ENCODE measurements at regions not wholly inside any gene's neighbourhood (a gene's known extent, or its start where the extent isn't known, plus 50 kb on each side); places are given as distances from the start of the nearest gene placed in this dataset.
A peak's percentile ranks its signal among the peaks of the same experiment; 100 is the strongest.

DNA sequence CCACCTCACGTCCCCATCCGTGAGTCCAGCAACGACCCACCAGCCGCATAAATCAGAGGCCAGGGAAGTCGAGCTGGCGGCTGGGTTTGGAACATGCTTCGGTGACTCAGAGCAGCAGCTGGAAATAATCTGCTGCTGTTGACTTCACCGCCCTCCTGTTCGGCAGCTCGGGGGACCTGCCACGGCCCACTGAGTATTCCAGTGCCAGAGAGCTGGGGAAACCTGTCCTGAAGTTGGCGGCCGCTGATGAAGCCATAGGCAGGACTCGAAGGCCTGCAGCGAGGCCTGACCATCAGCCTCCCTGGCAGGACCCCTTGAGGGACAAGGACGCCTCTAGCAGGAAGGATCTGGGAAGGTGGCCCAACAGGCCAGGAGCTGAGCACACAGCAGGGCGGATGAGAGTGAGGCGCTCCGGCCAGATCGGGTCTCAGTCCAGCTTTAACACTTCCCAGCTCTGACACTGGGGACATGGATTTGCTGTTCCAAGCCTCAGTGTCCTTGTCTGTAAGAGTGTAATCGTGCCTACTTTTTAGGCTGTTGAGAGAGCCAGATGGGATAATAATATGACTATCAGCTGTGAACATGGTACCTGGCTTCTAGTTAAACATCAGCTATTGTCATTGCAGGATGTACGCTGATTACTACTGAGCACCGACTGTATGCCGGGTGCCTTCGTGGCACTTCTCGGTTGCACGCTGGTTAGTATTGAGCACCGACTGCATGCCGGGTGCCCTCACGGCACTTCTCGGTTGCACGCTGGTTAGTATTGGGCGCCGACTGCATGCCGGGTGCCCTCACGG lies 50.4 kb upstream of the CIBAR2 start:
- DNase-seq, result no peak
- Histone ChIP-seq H3K4me3 (no peak overlapping the region), H3F3A (ENCODE audit: insufficient read depth, low read depth) (peaks cover under 1% of the 10 kb centered on the region; the same call in 1 of the 2 replicates), H3K79me2 (ENCODE audit: low read depth) (no peaks in the 10 kb centered on the region), H3K9me3 (ENCODE audit: insufficient read depth, low read depth) (no peaks in the 10 kb centered on the region), H3K4me1 (replicated peaks; ENCODE audit: insufficient read depth) (no peaks in the 10 kb centered on the region), H4K20me1 (ENCODE audit: insufficient read depth) (no peaks in the 10 kb centered on the region), H3K4me2 (no peak overlapping the region), H3K36me3 (ENCODE audit: low read depth) (no peaks in the 10 kb centered on the region), H3K9me2 (ENCODE audit: insufficient read depth) (no peaks in the 10 kb centered on the region), H2AFZ (no peak overlapping the region), H3K27me3 (ENCODE audit: insufficient read depth, low read depth) (peaks cover 7% of the 10 kb centered on the region), H3K27ac (no peak overlapping the region)
- CTCF ChIA-PET, result interaction anchor here (0.6 to 0.7 kb wide), 2 partner anchors 447 to 579 kb away, joined by 3 read pairs; no protein-coding TSS in a partner anchor
- TF ChIP-seq, protein P1, sequence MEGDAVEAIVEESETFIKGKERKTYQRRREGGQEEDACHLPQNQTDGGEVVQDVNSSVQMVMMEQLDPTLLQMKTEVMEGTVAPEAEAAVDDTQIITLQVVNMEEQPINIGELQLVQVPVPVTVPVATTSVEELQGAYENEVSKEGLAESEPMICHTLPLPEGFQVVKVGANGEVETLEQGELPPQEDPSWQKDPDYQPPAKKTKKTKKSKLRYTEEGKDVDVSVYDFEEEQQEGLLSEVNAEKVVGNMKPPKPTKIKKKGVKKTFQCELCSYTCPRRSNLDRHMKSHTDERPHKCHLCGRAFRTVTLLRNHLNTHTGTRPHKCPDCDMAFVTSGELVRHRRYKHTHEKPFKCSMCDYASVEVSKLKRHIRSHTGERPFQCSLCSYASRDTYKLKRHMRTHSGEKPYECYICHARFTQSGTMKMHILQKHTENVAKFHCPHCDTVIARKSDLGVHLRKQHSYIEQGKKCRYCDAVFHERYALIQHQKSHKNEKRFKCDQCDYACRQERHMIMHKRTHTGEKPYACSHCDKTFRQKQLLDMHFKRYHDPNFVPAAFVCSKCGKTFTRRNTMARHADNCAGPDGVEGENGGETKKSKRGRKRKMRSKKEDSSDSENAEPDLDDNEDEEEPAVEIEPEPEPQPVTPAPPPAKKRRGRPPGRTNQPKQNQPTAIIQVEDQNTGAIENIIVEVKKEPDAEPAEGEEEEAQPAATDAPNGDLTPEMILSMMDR (conservative IDR thresholded peaks at IDR 0.05), result no peak
- no peak for TF ChIP-seq EZH2 (IDR thresholded peaks at IDR 0.05; ENCODE audit: low read depth)
- intact Hi-C loops (cut with micrococcal nuclease; ENCODE audit: unreplicated experiment), result no loop called here
- POLR2A ChIA-PET (ENCODE audit: unreplicated experiment), result no interaction called here
- BruUV-seq (replicated peaks), result no TSS peak

DNA sequence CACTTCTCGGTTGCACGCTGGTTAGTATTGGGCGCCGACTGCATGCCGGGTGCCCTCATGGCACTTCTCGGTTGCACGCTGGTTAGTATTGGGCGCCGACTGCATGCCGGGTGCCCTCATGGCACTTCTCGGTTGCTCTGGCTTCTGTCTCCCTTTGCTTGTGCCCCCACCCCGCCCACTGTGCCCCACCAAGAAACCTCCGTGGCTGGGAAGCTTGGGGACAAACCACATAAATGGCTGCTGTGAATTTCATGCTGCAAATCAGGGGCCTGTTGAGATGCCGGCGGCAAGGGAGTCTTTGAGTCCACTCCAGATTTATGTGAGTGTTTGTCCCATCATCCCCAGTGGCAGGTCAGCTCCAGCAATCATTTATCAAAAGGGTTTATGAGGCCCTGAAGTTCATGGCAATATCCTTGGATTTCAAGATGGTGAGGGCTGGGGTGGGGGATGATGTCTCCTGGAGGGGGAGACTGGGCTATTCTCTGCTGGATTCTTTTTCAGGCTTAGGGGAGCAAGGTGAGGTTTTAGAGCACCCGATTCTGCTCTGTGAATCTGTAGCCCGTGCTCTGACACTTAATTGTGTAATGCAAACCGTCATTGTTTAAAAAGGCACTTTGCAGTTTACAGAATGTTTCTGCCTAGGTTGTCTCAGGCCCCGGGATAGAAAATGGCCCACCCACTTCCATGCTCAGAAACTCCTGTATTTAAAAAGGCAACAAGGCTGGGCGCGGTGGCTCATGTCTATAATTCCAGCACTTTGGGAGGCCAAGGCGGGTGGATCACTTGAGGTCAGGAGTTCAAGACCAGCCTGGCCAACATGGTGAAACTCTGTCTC lies 51.2 kb upstream of the CIBAR2 start:
- Histone ChIP-seq H3F3A (ENCODE audit: insufficient read depth, low read depth) (peaks cover 9% of the 10 kb centered on the region; the same call in 1 of the 2 replicates), H3K36me3 (ENCODE audit: low read depth) (no peaks in the 10 kb centered on the region), H3K9me2 (ENCODE audit: insufficient read depth) (no peaks in the 10 kb centered on the region), H2AFZ (no peak overlapping the region), H3K27me3 (ENCODE audit: insufficient read depth, low read depth) (peaks cover 7% of the 10 kb centered on the region), H3K9me3 (ENCODE audit: insufficient read depth, low read depth) (no peaks in the 10 kb centered on the region), H3K27ac (no peak overlapping the region), H3K79me2 (ENCODE audit: low read depth) (no peaks in the 10 kb centered on the region), H3K4me1 (replicated peaks; ENCODE audit: insufficient read depth) (no peaks in the 10 kb centered on the region), H3K4me2 (no peak overlapping the region), H3K4me3 (no peak overlapping the region), H4K20me1 (ENCODE audit: insufficient read depth) (no peaks in the 10 kb centered on the region)
- no TSS peak for BruUV-seq (replicated peaks)
- ChIA-PET POLR2A (ENCODE audit: unreplicated experiment) (no interaction called here), CTCF (interaction anchor here (0.6 to 0.7 kb wide), 2 partner anchors 446 to 578 kb away, joined by 3 read pairs; no protein-coding TSS in a partner anchor)
- DNase-seq, result peak in 1 of 2 experiments; percentile 11
- TF ChIP-seq, protein P1 (conservative IDR thresholded peaks at IDR 0.05), result no peak
- TF ChIP-seq EZH2 (IDR thresholded peaks at IDR 0.05; ENCODE audit: low read depth), result no peak
- intact Hi-C loops (cut with micrococcal nuclease; ENCODE audit: unreplicated experiment), result no loop called here

DNA sequence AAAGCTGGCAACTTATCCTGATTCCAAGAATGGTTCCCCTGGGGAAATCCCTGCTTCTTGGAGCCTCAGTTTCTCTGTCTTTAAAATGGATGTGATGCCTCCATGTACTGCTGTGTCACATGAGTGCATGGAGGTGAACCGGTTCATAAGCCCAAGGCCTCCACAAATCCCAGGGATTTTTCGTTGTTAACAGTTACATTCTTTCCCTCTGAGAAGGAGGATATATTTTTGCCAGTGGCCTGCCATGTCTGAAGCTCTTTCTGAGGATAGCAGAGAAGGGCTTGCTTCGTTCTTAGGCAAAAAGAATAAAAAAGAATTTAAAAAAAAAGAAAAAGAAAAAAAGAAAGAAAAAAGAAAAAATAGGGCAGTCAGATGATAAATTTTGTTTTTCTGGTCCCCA lies 52.2 kb upstream of the CIBAR2 start:
- POLR2A ChIA-PET (ENCODE audit: unreplicated experiment), result no interaction called here
- CTCF ChIA-PET, result no interaction called here
- BruUV-seq (replicated peaks), result no TSS peak

More for the DNA sequence above, 52.2 kb upstream of the CIBAR2 start:
- Histone ChIP-seq H3K4me2 (no peak overlapping the region), H3K36me3 (ENCODE audit: low read depth) (no peaks in the 10 kb centered on the region), H3K9me3 (ENCODE audit: insufficient read depth, low read depth) (no peaks in the 10 kb centered on the region), H3K27ac (no peak overlapping the region), H3K79me2 (ENCODE audit: low read depth) (no peaks in the 10 kb centered on the region), H3K27me3 (ENCODE audit: insufficient read depth, low read depth) (peaks cover 7% of the 10 kb centered on the region), H3K4me3 (no peak overlapping the region), H4K20me1 (ENCODE audit: insufficient read depth) (no peaks in the 10 kb centered on the region), H3F3A (ENCODE audit: insufficient read depth, low read depth) (peaks cover 11% of the 10 kb centered on the region; the same call in 1 of the 2 replicates), H3K9me2 (ENCODE audit: insufficient read depth) (no peaks in the 10 kb centered on the region), H3K4me1 (replicated peaks; ENCODE audit: insufficient read depth) (no peaks in the 10 kb centered on the region), H2AFZ (no peak overlapping the region)
- no peak for TF ChIP-seq EZH2 (IDR thresholded peaks at IDR 0.05; ENCODE audit: low read depth)
- TF ChIP-seq, protein P1 (conservative IDR thresholded peaks at IDR 0.05), result no peak
- intact Hi-C loops (cut with micrococcal nuclease; ENCODE audit: unreplicated experiment), result no loop called here
- DNase-seq, result no peak

Measured in PC-9 (cell line).